ENCODE measurements at regions not wholly inside any gene's neighbourhood (a gene's known extent, or its start where the extent isn't known, plus 50 kb on each side); places are given as distances from the start of the nearest gene placed in this dataset.
"Not testable (repeated sequence)": the region's sequence is repeated elsewhere in the genome, so short reads cannot be mapped to it uniquely, and the experiment has no call there.

- in situ Hi-C loops (cut with MboI; ENCODE audit: low pct_unique_long_range_greater_than_20kb, low sequenced_read_pairs, unreplicated experiment) = no loop called here
Measured at GRCh38 chr4:118585015-118585414, 100.2 kb upstream of the METTL14 start.

GRCh38 chr4:118586357-118586790, 98.8 kb upstream of the METTL14 start:
- no peak for DNase-seq (ENCODE audit: low spot score)
- in situ Hi-C loops (cut with MboI; ENCODE audit: low pct_unique_long_range_greater_than_20kb, low sequenced_read_pairs, unreplicated experiment) = no loop called here
- TF ChIP-seq, protein P1, sequence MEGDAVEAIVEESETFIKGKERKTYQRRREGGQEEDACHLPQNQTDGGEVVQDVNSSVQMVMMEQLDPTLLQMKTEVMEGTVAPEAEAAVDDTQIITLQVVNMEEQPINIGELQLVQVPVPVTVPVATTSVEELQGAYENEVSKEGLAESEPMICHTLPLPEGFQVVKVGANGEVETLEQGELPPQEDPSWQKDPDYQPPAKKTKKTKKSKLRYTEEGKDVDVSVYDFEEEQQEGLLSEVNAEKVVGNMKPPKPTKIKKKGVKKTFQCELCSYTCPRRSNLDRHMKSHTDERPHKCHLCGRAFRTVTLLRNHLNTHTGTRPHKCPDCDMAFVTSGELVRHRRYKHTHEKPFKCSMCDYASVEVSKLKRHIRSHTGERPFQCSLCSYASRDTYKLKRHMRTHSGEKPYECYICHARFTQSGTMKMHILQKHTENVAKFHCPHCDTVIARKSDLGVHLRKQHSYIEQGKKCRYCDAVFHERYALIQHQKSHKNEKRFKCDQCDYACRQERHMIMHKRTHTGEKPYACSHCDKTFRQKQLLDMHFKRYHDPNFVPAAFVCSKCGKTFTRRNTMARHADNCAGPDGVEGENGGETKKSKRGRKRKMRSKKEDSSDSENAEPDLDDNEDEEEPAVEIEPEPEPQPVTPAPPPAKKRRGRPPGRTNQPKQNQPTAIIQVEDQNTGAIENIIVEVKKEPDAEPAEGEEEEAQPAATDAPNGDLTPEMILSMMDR (IDR thresholded peaks at IDR 0.05; ENCODE audit: extremely low read depth, insufficient read depth, missing control alignments) = no peak

More at GRCh38 chr4:118585015-118585414, 100.2 kb upstream of the METTL14 start:
- DNase-seq (ENCODE audit: low spot score) = no peak
- TF ChIP-seq, protein P1 (IDR thresholded peaks at IDR 0.05; ENCODE audit: extremely low read depth, insufficient read depth, missing control alignments) = no peak

GRCh38 chr4:118587116-118587831, 97.9 kb upstream of the METTL14 start:
- in situ Hi-C loops (cut with MboI; ENCODE audit: low pct_unique_long_range_greater_than_20kb, low sequenced_read_pairs, unreplicated experiment) = no loop called here
- TF ChIP-seq, protein P1 (IDR thresholded peaks at IDR 0.05; ENCODE audit: extremely low read depth, insufficient read depth, missing control alignments) = no peak
- DNase-seq (ENCODE audit: low spot score) = no peak

- TF ChIP-seq, protein P1 (IDR thresholded peaks at IDR 0.05; ENCODE audit: extremely low read depth, insufficient read depth, missing control alignments) = no peak
- in situ Hi-C loops (cut with MboI; ENCODE audit: low pct_unique_long_range_greater_than_20kb, low sequenced_read_pairs, unreplicated experiment) = no loop called here
- no peak for DNase-seq (ENCODE audit: low spot score)
Measured at GRCh38 chr4:118587946-118588345, 97.2 kb upstream of the METTL14 start.

- TF ChIP-seq, protein P1 (IDR thresholded peaks at IDR 0.05; ENCODE audit: extremely low read depth, insufficient read depth, missing control alignments) = no peak
- in situ Hi-C loops (cut with MboI; ENCODE audit: low pct_unique_long_range_greater_than_20kb, low sequenced_read_pairs, unreplicated experiment) = no loop called here
- no peak for DNase-seq (ENCODE audit: low spot score)
Measured at GRCh38 chr4:118589471-118590055, 95.6 kb upstream of the METTL14 start.

DNA sequence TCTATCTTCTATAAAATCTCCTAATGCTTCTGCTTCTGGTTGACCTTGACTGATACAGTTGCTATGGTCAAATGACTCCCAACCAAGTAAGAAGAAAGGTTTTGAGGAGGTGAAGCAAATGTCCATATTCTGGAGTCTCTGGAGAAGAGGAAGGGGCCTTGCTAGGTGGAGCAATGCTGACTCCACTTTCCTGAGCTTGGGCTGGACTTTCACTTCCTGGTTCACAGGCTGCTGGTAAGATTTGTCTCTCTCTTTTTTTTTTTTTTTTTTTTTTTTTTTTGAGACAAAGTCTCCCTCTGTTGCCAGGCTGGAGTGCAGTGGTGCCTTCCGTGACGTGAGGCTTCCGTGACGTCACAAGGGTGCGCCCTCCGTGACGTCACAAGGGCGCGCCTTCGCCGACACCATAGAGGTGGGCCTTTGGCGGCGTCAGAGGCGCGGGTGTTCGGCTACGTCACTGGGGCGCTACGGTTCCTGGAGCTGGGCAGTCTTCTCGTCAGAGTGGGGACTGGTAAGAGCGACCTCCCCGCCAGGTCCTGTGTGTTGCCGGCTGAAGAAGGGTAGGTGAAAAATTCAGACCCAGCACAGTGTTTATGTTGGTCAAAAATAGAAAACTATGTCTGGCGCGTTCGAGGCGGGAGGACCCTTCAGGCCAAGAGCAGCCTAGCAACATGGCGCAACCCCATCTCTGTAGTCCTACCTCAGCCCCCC, 93.7 kb upstream of the METTL14 start:
- peak; percentile 80 for DNase-seq (ENCODE audit: low spot score)
- in situ Hi-C loops (cut with MboI; ENCODE audit: low pct_unique_long_range_greater_than_20kb, low sequenced_read_pairs, unreplicated experiment) = not testable (repeated sequence)

DNA sequence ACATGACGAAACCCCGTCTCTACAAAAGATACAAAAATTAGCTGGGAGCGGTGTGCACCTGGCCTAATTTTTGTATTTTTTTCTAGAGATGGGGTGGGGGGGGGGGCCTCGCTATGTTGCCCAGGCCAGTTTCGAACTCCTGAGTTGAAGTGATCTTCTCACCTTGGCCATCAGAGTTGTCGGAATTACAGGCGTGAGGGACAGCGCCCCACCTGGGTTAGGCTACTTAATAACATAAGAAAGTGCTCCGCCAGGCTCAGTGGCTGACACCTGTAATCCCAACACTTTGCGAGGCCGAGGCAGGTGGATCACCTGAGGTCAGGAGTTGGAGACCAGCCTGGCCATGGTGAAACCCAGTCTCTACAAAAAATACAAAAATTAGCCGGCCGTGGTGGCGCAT, 92.9 kb upstream of the METTL14 start:
- in situ Hi-C loops (cut with MboI; ENCODE audit: low pct_unique_long_range_greater_than_20kb, low sequenced_read_pairs, unreplicated experiment); DNase-seq (ENCODE audit: low spot score): not testable (repeated sequence)

DNA sequence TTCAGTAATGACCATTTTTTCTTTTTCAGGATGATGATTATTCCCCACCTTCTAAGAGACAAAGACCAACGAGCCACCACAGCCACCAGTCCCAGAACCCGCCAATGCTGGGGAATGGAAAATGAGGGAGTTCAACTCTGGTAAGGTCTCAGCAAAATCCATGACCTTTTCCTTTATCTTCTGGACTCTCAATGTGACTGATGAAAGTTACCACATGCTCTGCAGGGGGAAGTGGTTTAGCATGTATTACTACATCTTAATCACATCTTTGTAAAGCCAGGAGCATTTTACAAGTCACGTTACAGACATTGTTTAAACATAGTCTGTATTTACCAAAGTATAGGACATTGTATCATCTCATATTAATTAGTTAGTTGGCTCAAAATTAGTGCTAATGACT, 89.3 kb upstream of the METTL14 start:
- DNase-seq (ENCODE audit: low spot score); in situ Hi-C loops (cut with MboI; ENCODE audit: low pct_unique_long_range_greater_than_20kb, low sequenced_read_pairs, unreplicated experiment): not testable (repeated sequence)

- in situ Hi-C loops (cut with MboI; ENCODE audit: low pct_unique_long_range_greater_than_20kb, low sequenced_read_pairs, unreplicated experiment); DNase-seq (ENCODE audit: low spot score): not testable (repeated sequence)
Measured at GRCh38 chr4:118625097-118625496, 60.1 kb upstream of the METTL14 start.

DNA sequence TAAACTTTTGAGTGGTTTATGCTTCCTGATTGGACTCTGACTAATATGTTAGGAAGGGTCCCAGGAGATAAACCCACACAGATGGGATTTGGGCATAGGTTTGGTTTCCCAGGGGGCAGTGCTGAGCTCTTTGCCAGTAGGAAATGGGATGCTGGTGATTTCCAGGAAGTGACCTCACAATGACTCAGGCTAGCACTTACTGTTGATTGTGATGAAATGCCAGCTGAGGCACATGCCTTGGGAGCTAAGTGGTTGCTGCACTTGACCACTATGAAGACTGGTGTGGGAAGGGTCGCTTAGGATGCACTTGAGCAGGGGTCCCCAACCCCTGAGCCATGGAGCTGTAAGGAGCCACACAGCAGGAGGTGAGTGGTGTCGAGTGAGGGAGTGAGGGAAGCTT, 55.5 kb upstream of the METTL14 start:
- DNase-seq (ENCODE audit: low spot score); in situ Hi-C loops (cut with MboI; ENCODE audit: low pct_unique_long_range_greater_than_20kb, low sequenced_read_pairs, unreplicated experiment): not testable (repeated sequence)

DNA sequence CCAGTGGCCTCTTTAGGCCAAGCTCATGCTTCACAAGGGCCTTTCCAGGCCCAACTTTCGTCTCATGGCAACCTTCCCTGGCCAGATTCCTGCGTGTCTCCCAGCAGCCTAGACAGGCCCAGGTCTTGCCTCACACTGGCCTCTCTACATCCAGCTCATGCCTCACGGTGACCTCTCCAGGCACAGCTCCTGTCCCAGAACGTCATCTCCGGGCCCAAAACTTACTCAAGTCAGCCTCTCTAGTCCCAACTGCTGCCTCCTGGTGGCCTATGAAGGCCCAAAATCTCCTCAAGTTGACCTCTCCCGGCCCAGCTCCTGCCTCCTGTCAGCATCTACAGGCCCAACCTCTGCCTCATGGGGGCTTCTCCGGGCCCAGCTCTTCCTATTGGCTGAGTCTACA, 54.3 kb upstream of the METTL14 start:
- in situ Hi-C loops (cut with MboI; ENCODE audit: low pct_unique_long_range_greater_than_20kb, low sequenced_read_pairs, unreplicated experiment); DNase-seq (ENCODE audit: low spot score): not testable (repeated sequence)
